ENCODE measurements at regions not wholly inside any gene's neighbourhood (a gene's known extent, or its start where the extent isn't known, plus 50 kb on each side); places are given as distances from the start of the nearest gene placed in this dataset.

DNA sequence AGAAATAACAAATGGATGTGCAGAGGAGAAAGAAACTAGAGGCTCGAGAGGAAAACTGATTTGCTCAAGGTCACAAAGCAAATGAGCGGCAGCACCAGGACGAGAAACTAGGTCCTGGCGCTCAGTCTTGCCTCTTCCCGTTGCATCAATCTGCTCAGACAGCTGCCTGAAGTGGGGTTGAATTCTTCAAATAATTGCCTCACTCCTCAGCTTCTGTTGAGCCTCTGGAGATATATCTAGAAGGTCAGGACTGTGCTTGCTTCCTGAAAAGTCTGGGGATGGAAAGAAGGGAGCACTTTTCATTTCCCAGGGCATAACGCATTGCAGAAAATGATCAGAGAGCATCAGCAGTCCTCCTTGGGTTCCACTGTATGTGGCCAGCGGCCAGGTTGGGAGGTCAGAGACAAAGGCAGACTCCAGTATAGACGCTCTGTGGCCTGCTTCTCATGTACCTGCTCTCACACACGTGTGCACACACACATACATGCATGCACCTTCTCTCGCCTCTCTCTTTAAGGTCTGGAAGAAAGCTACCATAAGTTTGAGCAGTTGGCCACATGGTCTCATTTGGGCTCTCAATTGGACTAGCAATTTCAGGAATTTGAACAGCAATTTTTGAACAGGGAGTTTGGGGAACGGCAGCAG is 83.7 kb upstream of the DUSP5 start:
- 100% methylated on average over 2 of the region's 11 CpGs for WGBS (ENCODE audit: insufficient coverage, low lambda C conversion rate)
- Histone ChIP-seq H3K4me3 (ENCODE audit: low read length) (no peak overlapping the region), H3K4me1 (ENCODE audit: control insufficient read depth, insufficient read depth, low read length) (peaks cover 68% of the 10 kb centered on the region), H3K27me3 (ENCODE audit: control insufficient read depth, insufficient read depth, low read length) (no peaks in the 10 kb centered on the region), H3K9me3 (ENCODE audit: control insufficient read depth, low read depth, low read length) (no peaks in the 10 kb centered on the region), H3K27ac (ENCODE audit: low read length) (no peak overlapping the region), H3K36me3 (ENCODE audit: control insufficient read depth, insufficient read depth, low read length) (no peaks in the 10 kb centered on the region)
- no peak for DNase-seq

DNA sequence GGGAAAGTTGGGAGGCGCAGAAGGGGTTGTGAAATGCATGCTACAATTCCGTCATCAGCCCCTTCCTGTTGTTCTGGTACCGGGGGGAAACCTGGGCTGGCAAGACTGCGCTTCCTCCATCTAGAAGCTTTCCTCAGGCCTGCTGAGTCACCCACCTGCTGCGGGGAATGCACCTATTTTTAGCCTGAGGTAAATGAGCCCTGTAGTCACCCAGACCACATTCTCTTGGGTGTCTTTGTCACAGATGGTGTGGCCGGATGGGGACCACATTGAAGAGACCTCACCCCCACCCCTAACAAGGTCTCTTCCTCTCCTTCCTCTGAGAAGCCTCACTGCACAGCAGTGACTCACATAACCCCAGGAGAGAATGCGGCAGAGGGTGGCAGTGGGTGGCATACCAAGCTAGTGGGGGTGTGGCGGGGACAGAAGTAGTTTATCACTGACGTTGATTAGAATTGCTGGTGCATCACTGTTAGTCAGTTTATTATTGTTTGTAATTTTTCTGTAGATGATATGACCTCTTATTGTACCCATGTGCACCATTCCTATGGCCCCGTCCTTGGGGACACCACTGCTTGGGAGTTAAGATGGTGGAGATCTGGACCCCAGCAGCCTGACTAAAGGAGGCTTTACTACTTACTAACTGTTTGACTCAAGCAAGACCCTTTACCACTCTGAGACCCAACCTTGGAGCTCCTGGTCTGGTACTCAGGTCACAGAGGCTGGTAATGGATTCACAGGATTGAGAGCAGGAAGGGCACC is 83.0 kb upstream of the DUSP5 start:
- Histone ChIP-seq H3K4me1 (ENCODE audit: control insufficient read depth, insufficient read depth, low read length) (peaks cover 61% of the 10 kb centered on the region), H3K27me3 (ENCODE audit: control insufficient read depth, insufficient read depth, low read length) (no peaks in the 10 kb centered on the region), H3K9me3 (ENCODE audit: control insufficient read depth, low read depth, low read length) (no peaks in the 10 kb centered on the region), H3K4me3 (ENCODE audit: low read length) (no peak overlapping the region), H3K36me3 (ENCODE audit: control insufficient read depth, insufficient read depth, low read length) (no peaks in the 10 kb centered on the region), H3K27ac (ENCODE audit: low read length) (no peak overlapping the region)
- no CpG with 5 or more reads among the region's 10 CpGs for whole genome bisulfite sequencing (ENCODE audit: insufficient coverage, low lambda C conversion rate)
- DNase-seq = no peak

DNA sequence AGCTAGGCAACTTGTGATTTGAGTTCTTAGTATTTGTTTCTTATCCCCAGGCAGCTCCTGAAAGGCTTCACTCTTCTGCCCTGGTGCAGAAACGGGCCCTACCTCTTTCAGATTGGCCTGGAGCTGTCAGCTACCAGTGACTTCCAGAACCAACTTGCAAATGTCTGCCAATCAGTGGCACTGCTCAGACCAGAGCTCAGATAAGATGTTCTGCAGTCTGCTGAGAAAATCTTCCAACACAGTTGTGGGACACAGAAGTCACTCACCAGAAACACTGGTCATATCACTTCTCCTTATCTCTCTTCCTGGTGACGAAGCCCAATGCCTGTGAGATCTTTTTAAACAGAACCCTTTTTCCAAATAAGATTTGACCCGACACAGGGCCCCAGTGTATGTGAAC is 81.9 kb upstream of the DUSP5 start:
- Histone ChIP-seq H3K9me3 (ENCODE audit: control insufficient read depth, low read depth, low read length) (no peaks in the 10 kb centered on the region), H3K4me1 (ENCODE audit: control insufficient read depth, insufficient read depth, low read length) (peaks cover 51% of the 10 kb centered on the region), H3K4me3 (ENCODE audit: low read length) (no peak overlapping the region), H3K27ac (ENCODE audit: low read length) (peak overlapping the region; percentile 18), H3K27me3 (ENCODE audit: control insufficient read depth, insufficient read depth, low read length) (no peaks in the 10 kb centered on the region), H3K36me3 (ENCODE audit: control insufficient read depth, insufficient read depth, low read length) (no peaks in the 10 kb centered on the region)
- peak in 1 of 2 donors; percentile 59 for DNase-seq
- WGBS (ENCODE audit: insufficient coverage, low lambda C conversion rate) = no CpG with 5 or more reads among the region's 3 CpGs

DNA sequence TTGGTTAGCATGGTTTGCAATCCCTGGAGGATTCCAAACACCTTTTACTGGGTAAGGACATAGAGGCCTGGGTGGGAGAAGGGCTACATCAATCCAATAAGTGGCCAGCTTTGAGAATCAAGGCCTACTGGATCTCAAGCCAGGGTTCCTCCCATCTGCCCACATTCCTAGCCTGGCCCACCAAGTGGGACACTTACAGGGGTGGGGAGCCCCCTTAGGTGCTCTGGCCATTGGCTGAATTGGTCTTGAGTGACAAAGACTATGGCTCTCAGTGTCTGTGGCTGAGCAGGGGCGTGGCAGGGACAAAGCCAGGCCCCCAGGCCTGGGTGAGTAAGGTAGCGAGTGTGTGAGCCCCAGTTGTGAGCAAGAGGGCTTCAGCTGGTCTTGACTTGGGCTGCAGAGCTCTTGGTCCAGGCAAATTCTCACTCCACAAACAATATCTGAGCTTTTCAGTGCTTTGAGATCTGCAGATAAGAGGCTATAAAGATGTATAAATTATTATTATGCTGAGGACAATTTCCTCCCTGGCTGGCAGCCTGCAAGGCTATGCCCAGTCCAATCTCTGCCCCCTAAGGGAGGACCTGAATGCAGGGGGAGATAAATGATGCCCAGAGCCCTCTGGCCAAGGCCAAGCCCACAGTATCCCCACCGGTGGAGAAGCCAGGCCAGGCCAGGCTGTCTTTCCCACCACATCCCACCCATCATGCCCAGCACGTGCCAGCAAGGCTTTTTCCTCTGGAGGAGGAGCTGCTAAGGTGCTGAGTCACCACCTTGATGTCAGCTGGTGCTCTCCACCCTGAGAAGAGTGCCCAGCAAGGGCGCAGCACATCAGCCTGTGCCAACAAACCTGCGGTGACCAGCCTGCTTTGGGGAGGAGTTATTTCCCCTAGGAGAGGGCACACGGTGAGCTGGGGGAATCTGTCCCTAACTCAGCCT is 80.7 kb upstream of the DUSP5 start:
- no peak overlapping the region for H3K27ac ChIP-seq (ENCODE audit: low read length)
- no peaks in the 10 kb centered on the region for H3K27me3 ChIP-seq (ENCODE audit: control insufficient read depth, insufficient read depth, low read length)
- H3K9me3 ChIP-seq (ENCODE audit: control insufficient read depth, low read depth, low read length) = no peaks in the 10 kb centered on the region
- no peak for DNase-seq
- H3K4me3 ChIP-seq (ENCODE audit: low read length) = no peak overlapping the region
- WGBS (ENCODE audit: insufficient coverage, low lambda C conversion rate) = no CpG with 5 or more reads among the region's 7 CpGs
- peaks cover 38% of the 10 kb centered on the region for H3K4me1 ChIP-seq (ENCODE audit: control insufficient read depth, insufficient read depth, low read length)
- H3K36me3 ChIP-seq (ENCODE audit: control insufficient read depth, insufficient read depth, low read length) = no peaks in the 10 kb centered on the region

DNA sequence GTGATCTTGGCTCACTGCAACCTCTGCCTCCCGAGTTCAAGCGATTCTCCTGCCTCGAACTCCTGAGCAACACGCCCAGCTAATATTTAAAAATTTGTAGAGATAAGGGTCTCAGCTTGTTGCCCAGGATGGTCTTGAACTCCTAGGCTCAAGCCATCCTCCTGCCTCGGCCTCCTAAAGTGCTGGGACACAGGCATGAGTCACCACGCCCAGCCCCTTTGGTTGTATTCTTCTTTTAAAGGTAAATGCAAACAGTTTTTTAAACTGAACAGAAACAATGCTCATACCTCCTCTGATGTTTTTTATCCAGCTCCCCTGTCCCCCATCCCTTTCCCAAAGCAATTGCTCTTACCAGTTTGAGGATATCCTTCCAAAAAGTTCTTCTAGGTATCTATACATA is 79.5 kb upstream of the DUSP5 start:
- no CpG with 5 or more reads among the region's 6 CpGs for WGBS (ENCODE audit: insufficient coverage, low lambda C conversion rate)
- Histone ChIP-seq H3K4me3 (ENCODE audit: low read length) (no peak overlapping the region), H3K36me3 (ENCODE audit: control insufficient read depth, insufficient read depth, low read length) (no peaks in the 10 kb centered on the region), H3K4me1 (ENCODE audit: control insufficient read depth, insufficient read depth, low read length) (peaks cover 28% of the 10 kb centered on the region), H3K27ac (ENCODE audit: low read length) (no peak overlapping the region), H3K9me3 (ENCODE audit: control insufficient read depth, low read depth, low read length) (no peaks in the 10 kb centered on the region), H3K27me3 (ENCODE audit: control insufficient read depth, insufficient read depth, low read length) (no peaks in the 10 kb centered on the region)
- no peak for DNase-seq

DNA sequence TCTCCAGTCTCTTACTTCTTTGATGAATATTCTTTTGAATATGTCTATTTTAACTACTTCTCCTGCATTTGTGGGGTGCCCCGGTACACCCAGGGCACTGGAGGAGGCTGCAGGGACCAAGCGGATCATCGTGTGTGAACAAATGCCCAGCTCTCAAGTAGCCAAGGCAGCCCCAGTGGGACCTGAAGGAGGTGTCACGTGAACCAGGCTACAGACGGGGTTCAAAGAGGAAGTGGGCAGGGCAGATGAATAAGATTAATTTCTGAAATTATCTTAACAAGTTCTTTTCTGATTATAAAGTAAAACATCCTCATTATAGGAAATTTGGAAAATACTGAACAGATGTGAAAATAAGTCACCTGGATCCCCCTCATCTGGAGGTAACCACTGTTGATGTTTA is 78.4 kb upstream of the DUSP5 start:
- Histone ChIP-seq H3K4me3 (ENCODE audit: low read length) (no peak overlapping the region), H3K4me1 (ENCODE audit: control insufficient read depth, insufficient read depth, low read length) (peaks cover 17% of the 10 kb centered on the region), H3K27ac (ENCODE audit: low read length) (no peak overlapping the region), H3K27me3 (ENCODE audit: control insufficient read depth, insufficient read depth, low read length) (no peaks in the 10 kb centered on the region), H3K36me3 (ENCODE audit: control insufficient read depth, insufficient read depth, low read length) (no peaks in the 10 kb centered on the region), H3K9me3 (ENCODE audit: control insufficient read depth, low read depth, low read length) (no peaks in the 10 kb centered on the region)
- DNase-seq = no peak
- no CpG with 5 or more reads among the region's 5 CpGs for WGBS (ENCODE audit: insufficient coverage, low lambda C conversion rate)

DNA sequence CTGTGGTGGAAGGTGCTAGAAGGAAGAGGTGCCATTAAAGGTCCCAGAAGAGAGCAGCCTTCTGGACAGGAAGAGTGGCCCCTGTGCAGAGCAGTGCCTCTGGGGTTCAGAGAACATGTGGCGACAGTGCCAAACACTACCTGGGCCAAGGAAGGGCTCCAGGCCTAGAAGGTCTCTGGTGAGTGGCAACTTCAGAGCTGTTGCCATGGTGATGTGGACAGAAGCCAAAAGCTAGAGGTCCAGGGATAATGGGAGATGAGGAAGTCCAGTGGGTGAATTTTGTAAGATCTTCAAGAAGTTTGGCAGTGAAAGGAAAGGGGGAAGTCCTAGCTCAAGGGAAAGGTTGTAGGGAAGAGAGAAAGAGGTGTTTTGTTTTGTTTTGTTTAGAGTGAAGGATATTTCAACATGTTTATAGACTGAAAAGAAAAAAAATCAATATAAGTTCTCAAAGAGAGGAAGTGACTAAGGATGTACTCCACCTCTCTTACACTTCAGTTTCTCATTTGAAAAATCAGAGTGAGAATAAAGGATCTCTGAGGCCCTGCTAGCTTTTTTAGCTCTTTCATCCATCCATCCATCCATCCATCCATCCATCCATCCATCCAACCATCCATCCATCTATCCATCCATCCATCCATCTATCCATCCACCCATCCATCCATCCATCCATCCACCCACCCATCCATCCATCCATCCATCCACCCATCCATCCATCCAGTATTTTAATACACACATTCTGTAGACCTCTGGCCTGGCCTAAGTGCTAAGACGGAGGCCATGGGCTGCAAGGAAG is 77.1 kb upstream of the DUSP5 start:
- H3K27me3 ChIP-seq (ENCODE audit: control insufficient read depth, insufficient read depth, low read length) = no peaks in the 10 kb centered on the region

DNA sequence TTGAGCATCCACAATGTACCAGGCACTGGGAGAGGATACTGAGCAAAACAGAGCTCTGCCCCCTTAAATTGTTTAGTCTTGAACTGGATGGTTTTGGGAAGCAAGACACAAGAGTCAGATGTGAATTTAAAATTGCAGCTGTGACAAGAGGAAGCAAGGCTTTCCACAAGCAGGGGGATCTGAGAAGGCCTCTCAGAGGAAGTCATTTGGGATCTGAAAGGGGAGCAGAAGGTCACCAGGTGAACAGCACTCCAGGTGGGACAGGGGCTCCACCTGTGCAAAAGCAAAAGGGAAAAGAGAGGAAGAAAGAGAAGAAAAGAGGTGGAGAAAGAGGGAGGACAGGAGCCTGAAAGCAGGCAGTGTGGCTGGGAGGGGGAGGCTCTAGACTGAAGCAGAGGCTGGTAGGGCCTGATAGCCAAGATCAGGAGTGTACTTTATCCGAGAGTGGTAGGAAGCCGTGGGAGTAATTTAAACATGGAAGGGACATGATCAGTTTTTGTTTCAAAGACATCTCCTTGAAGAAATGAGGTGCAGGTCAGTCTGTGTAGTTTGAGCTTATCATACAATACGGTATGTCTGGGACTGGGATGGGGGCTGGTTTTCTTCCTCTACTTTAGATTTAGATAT is 76.1 kb upstream of the DUSP5 start:
- no peak for DNase-seq
- WGBS (ENCODE audit: insufficient coverage, low lambda C conversion rate) = no CpG with 5 or more reads among the region's 3 CpGs
- H3K27me3 ChIP-seq (ENCODE audit: control insufficient read depth, insufficient read depth, low read length) = no peaks in the 10 kb centered on the region
- H3K36me3 ChIP-seq (ENCODE audit: control insufficient read depth, insufficient read depth, low read length) = no peaks in the 10 kb centered on the region
- H3K27ac ChIP-seq (ENCODE audit: low read length) = no peak overlapping the region
- H3K9me3 ChIP-seq (ENCODE audit: control insufficient read depth, low read depth, low read length) = no peaks in the 10 kb centered on the region
- no peak overlapping the region for H3K4me3 ChIP-seq (ENCODE audit: low read length)
- H3K4me1 ChIP-seq (ENCODE audit: control insufficient read depth, insufficient read depth, low read length) = peaks cover 5% of the 10 kb centered on the region

More for the DNA sequence above, 77.1 kb upstream of the DUSP5 start:
- H3K4me3 ChIP-seq (ENCODE audit: low read length) = no peak overlapping the region
- H3K27ac ChIP-seq (ENCODE audit: low read length) = no peak overlapping the region
- H3K9me3 ChIP-seq (ENCODE audit: control insufficient read depth, low read depth, low read length) = no peaks in the 10 kb centered on the region
- DNase-seq = no peak
- peaks cover 11% of the 10 kb centered on the region for H3K4me1 ChIP-seq (ENCODE audit: control insufficient read depth, insufficient read depth, low read length)
- WGBS (ENCODE audit: insufficient coverage, low lambda C conversion rate) = no CpG with 5 or more reads among the region's 2 CpGs
- no peaks in the 10 kb centered on the region for H3K36me3 ChIP-seq (ENCODE audit: control insufficient read depth, insufficient read depth, low read length)

DNA sequence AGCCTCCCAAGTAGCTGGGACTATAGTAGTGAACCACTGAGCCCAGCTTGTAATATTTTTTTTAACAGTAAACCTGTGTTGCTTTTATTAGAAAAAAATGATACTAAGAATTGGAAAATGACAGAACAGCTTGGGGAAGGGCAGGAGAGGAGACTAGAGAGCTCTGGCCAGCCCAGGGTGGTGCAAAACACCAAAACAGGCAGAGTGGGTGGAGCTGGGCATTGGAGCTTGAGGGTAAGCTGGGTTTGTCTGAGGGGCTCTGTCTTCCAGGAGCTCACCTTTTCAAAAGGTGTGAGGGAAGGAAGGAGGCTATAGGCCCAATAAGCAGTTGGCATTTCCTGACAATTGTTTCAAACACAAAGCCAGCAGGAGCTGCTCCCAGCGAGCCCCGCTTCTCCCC is 75.2 kb upstream of the DUSP5 start:
- DNase-seq = no peak
- Histone ChIP-seq H3K9me3 (ENCODE audit: control insufficient read depth, low read depth, low read length) (no peaks in the 10 kb centered on the region), H3K27me3 (ENCODE audit: control insufficient read depth, insufficient read depth, low read length) (no peaks in the 10 kb centered on the region), H3K4me1 (ENCODE audit: control insufficient read depth, insufficient read depth, low read length) (no peaks in the 10 kb centered on the region), H3K36me3 (ENCODE audit: control insufficient read depth, insufficient read depth, low read length) (no peaks in the 10 kb centered on the region), H3K27ac (ENCODE audit: low read length) (no peak overlapping the region), H3K4me3 (ENCODE audit: low read length) (no peak overlapping the region)
- no CpG with 5 or more reads among the region's 2 CpGs for WGBS (ENCODE audit: insufficient coverage, low lambda C conversion rate)
